Spleen (tissue), 7 donors: ENCODE measurements at regions not wholly inside any gene's neighbourhood (a gene's known extent, or its start where the extent isn't known, plus 50 kb on each side); places are given as distances from the start of the nearest gene placed in this dataset.

ENCODE experiments used
- POLR2A ChIP-seq, 3 donors: fragments of 450-650 bp; IDR thresholded peaks; one replicate each; pipeline ENCODE4 v1.5.1; 2017; ENCODE audit warnings: antibody characterized with exemption in 3 of 3, mild to moderate bottlenecking in 1 of 3
- POLR2AphosphoS5 ChIP-seq, 3 donors: sonication (generic); formaldehyde crosslinking; IDR thresholded peaks; one replicate each; pipeline ENCODE4 v1.5.1; 2017; ENCODE audit warnings: antibody characterized with exemption in 3 of 3
- TF ChIP-seq, protein P1 (sequence below), 11 experiments: fragments of 200-600 bp in 7 of 11; fragments of 450-650 bp in 4 of 11; sonication (generic) in 4 of 11; IDR thresholded peaks in 8 of 11; conservative IDR thresholded peaks in 3 of 11; 1 replicate in 7 of 11; 2 replicates in 4 of 11; pipeline versions ENCODE4 v1.4.0 to v1.8.0; 2016 to 2021; ENCODE audit warnings: antibody characterized with exemption in 11 of 11, inconsistent platforms in 4 of 11, mild to moderate bottlenecking in 1 of 11
- donor health status: DM: no; HTN: no; CAD: no; lungs with moderate emphysema.
- donor health status: DM: no; HTN: no; CAD: no.
- donor health status: DM: no; HTN: no; CAD: no.

DNA sequence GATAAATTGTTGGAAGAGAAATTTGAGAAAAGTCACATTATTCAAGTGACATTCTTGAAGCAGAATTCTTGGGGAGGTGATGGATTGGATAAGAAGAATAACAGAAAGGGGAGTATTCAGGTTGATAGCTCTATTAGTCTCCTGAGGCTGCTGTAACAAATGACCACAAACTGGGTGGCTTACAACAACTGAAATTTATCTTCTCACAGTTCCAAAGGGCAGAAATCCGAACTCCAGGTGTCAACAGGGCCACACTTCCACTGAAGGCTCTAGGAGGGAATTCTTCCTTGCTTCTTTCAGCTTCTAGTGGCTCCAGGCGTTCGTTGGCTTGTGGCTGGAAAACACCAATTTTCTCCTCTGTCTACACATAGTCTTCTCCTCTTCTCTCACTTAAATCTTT lies 99.8 kb downstream of the TES start:
- TF ChIP-seq POLR2A (IDR thresholded peaks at IDR 0.05): no peak
- TF ChIP-seq, protein P1, sequence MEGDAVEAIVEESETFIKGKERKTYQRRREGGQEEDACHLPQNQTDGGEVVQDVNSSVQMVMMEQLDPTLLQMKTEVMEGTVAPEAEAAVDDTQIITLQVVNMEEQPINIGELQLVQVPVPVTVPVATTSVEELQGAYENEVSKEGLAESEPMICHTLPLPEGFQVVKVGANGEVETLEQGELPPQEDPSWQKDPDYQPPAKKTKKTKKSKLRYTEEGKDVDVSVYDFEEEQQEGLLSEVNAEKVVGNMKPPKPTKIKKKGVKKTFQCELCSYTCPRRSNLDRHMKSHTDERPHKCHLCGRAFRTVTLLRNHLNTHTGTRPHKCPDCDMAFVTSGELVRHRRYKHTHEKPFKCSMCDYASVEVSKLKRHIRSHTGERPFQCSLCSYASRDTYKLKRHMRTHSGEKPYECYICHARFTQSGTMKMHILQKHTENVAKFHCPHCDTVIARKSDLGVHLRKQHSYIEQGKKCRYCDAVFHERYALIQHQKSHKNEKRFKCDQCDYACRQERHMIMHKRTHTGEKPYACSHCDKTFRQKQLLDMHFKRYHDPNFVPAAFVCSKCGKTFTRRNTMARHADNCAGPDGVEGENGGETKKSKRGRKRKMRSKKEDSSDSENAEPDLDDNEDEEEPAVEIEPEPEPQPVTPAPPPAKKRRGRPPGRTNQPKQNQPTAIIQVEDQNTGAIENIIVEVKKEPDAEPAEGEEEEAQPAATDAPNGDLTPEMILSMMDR (IDR thresholded peaks at IDR 0.05 in 8 of 11, conservative IDR thresholded peaks at IDR 0.05 in 3 of 11): no peak
- TF ChIP-seq POLR2AphosphoS5 (IDR thresholded peaks at IDR 0.05): no peak
